IPS DF 4.7 (cell line): ENCODE measurements at regions not wholly inside any gene's neighbourhood (a gene's known extent, or its start where the extent isn't known, plus 50 kb on each side); places are given as distances from the start of the nearest gene placed in this dataset.

Source experiments
- DNase-seq: peaks from one replicate; pipeline ENCODE4 v3.0.0-alpha.2; 2013; ENCODE audit warnings: low spot score; ENCODE audit errors: extremely low read depth

- DNase-seq: no peak
Observed at GRCh38 chr18:78733762-78734613, 245.6 kb upstream of the SALL3 start.

DNA sequence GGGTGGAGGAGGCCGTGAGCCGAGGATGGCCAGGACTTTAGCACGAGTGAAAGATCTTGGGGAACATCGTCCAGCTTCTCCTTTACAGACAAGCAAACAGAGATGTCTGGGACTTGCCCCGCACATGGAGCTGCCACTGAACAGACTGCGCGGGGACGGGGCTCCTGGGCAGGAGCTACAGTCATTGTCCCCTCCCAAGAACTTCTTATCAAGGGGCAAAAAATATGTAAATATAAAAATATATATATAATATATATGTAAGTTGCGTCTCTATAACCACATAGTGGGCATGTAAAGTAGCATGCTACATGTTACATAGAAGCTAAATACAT lies 245.0 kb upstream of the SALL3 start:
- no peak for DNase-seq

DNA sequence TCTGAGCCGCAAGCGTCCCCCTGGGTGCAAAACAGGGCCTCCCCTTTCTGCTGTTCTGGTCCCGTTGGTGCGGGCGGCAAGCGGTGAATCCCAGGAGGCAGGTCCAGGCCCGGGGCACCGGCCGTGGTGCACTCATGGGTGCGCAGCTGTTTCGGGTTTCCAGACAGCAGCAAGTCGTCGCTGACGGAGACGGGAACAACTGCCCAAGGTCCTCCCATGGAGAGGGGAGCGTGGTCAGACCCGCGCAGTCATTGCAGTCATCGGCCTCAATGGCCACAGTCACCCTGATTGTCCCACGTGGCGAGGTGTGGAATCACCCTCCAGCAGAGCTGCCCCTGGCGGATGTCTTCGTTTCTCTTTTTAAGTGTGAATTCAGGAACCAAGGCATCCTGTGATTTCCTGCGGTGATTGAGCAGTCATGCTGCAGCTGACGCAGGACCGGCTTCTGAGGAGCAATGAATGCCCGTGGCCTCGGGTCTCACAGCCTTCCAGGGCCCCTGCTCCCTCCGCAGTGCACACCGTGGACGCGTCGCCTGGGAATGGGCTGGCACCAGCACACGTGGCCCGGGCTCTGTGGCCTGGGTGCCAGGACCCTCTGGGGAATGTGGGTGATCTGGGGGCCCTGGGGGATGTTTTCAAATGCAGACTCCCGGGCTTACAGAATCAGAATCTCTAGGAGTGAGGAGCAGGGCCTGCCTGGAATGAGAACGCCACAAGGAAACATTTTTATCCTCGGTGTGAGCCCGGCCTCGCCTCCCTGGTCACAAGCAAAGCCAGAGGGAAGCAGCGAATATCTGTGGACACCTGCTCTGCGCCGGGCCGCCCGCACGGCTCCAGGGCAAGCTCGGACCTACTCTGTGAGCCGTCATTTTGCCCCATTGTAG lies 244.2 kb upstream of the SALL3 start:
- no peak for DNase-seq

DNA sequence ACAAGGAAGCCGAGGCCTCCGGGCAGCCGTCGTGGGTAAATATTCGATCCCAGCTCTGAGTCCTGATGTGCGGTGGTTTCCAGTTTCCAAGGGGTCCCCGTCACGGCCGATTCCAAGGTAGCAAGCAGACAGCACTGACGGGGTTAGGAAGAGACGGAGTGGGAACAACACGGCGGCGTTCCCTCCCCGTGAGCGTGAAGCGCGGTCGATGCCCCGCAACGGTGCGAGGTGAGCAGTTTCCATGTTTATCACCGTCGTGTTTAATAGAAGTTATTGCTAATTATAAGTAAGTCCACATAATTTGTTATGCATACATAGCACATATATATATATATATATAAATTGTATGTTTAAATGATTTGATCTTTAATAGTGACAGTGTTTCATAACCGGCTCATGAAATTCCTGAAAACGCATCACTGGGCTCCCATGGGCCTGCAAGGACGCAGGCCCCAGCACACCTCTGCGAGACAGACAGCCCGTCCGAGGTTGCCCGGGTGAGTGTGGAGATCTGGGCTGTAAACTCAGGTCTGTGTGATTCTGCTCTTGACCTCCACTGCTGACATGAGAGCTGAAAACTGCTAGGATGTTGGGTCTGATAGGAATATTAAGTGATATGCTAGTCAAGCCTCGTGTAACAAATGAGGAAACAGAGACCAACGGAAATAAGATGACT lies 243.5 kb upstream of the SALL3 start:
- no peak for DNase-seq

GRCh38 chr18:78737006-78737915 lies 242.4 kb upstream of the SALL3 start:
- DNase-seq: no peak

DNA sequence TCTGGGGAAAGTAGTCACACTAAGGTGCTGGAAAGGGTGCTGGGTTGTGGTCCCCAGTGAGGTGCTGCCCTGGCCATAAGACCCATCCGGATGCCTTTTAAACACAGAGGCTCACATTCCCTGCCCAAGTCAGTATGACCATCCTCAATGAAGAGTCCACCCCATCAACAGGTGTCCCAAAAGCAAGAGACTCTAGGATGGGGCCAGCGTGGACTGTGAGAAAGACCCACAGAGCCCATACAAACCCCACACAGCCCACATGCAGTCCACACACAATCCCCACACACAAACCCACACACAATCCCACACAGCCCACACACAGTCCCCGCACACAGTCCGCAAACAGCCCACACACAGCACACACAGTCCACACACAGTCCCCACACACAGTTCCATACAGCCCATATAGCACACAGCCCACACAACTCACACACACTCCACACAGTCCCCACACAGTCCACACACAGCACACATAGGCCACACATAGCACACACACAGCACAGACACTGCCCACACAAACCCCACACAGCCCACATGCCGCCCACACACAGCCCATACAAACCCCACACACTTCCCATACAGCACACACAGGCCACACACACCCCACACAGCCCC lies 241.4 kb upstream of the SALL3 start:
- no peak for DNase-seq

DNA sequence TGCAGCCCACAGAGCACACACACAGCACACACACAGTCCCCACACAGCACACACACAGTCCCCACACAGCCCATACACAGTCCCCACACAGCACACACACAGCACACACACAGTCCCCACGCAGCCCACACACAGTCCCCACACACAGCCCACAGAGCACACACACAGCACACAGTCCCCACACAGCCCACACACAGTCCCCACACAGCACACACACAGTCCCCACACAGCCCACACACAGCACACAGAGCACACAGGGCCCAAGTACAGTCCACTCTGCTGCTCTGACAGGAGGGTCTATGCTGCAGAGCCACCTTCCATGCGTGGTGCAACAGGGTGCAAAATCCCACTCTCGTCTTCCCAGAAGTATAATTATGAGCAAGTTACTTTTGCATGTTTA lies 240.5 kb upstream of the SALL3 start:
- no peak for DNase-seq

GRCh38 chr18:78739882-78740677 lies 239.5 kb upstream of the SALL3 start:
- no peak for DNase-seq

GRCh38 chr18:78740876-78741275 lies 238.7 kb upstream of the SALL3 start:
- DNase-seq: no peak

- no peak for DNase-seq
Observed at GRCh38 chr18:78741381-78742217, 238.0 kb upstream of the SALL3 start.

- no peak for DNase-seq
Observed at GRCh38 chr18:78742218-78742745, 237.3 kb upstream of the SALL3 start.

- DNase-seq: no peak
Observed at GRCh38 chr18:78743078-78743477, 236.5 kb upstream of the SALL3 start.

- no peak for DNase-seq
Observed at GRCh38 chr18:78751664-78752063, 228.0 kb upstream of the SALL3 start.

- DNase-seq: no peak
Observed at GRCh38 chr18:78753240-78753639, 226.4 kb upstream of the SALL3 start.

DNA sequence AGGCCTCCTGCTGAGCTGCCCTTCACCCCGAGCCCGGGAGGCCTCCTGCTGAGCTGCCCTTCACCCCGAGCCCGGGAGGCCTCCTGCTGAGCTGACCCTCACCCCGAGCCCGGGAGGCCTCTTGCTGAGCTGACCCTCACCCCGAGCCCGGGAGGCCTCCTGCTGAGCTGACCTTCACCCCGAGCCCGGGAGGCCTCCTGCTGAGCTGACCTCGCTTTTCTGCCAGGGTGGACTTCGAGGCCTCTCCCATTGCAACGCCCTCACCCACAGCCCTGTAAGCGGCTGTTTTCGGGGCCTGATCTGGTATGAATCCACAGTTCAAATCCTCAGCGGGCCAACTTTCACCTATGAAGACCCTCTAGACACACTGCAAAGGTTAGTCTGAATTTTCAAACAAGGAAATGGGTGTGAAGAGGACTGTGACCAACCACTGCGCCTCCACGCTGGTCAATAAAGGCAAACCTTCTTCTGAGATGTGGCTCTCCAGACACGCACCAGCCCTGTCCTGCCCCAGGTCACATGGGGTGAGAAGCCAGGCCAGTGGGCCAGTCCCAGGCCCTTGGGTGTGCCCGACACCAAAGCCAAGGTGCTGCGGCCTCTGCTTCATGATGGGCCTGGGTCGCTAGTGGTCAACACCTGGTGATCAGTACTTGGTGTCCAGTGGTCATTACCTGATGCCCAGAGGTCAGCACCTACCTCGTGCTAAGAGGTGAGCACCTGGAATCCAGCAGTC lies 225.1 kb upstream of the SALL3 start:
- DNase-seq: no peak

- DNase-seq: no peak
Observed at GRCh38 chr18:78757014-78757413, 222.6 kb upstream of the SALL3 start.

GRCh38 chr18:78758496-78758895 lies 221.1 kb upstream of the SALL3 start:
- no peak for DNase-seq

- DNase-seq: no peak
Observed at GRCh38 chr18:78762753-78763152, 216.9 kb upstream of the SALL3 start.
